Psoas muscle (tissue), 7 donors: ENCODE measurements at regions not wholly inside any gene's neighbourhood (a gene's known extent, or its start where the extent isn't known, plus 50 kb on each side); places are given as distances from the start of the nearest gene placed in this dataset.

Experiments
- ATAC-seq, 4 donors: fragments of 200-7000 bp; cut with Tn5 transposase; one replicate each; pipeline ENCODE4 v1.9.1; 2020; ENCODE audit warnings: moderate library complexity in 3 of 4, mild to moderate bottlenecking in 2 of 4
- DNase-seq, 2 donors: peaks; one replicate each; pipeline ENCODE4 v3.0.0-alpha.2; 2020
- H3K27ac ChIP-seq: fragments of 200-600 bp; one replicate; pipeline ENCODE4 v1.8.0; 2022
- H3K27me3 ChIP-seq, 3 donors: fragments of 200-600 bp in 1 of 3; one replicate each; pipeline versions ENCODE4 v1.6.1 to v1.8.0; 2013 to 2022; ENCODE audit warnings: low read length in 2 of 3, mild to moderate bottlenecking in 2 of 3, moderate library complexity in 1 of 3; ENCODE audit not compliant: insufficient read depth in 3 of 3
- H3K36me3 ChIP-seq, 2 donors: fragments of 200-600 bp in 1 of 2; one replicate each; pipeline versions ENCODE4 v1.6.1 to v1.8.0; 2013 to 2022; ENCODE audit warnings: low read depth in 1 of 2, mild to moderate bottlenecking in 1 of 2, moderate library complexity in 1 of 2; ENCODE audit not compliant: insufficient read depth in 1 of 2
- H3K4me1 ChIP-seq: fragments of 200-600 bp; one replicate; pipeline ENCODE4 v1.8.0; 2022
- H3K4me3 ChIP-seq: fragments of 200-600 bp; one replicate; pipeline ENCODE4 v1.8.0; 2022; ENCODE audit warnings: mild to moderate bottlenecking
- H3K9me3 ChIP-seq: fragments of 200-600 bp; one replicate; pipeline ENCODE4 v1.8.0; 2022
- CTCF ChIP-seq: fragments of 200-600 bp; IDR thresholded peaks from one replicate; pipeline ENCODE4 v1.8.0; 2022; ENCODE audit warnings: antibody characterized with exemption
- WGBS, 3 donors: extraction: QIAGEN DNeasy Blood & Tissue Kit; methylation state at CpG; one replicate each; pipeline versions ENCODE4 v1.1.6 to v1.1.7; 2013; 5-methylcytosine and 5-hydroxymethylcytosine counted together
- intact Hi-C, 2 donors: fragments of 100-400 bp; cut with DNase I; formaldehyde crosslinking; loops; one replicate each; pipeline versions ENCODE4 v1.11.0 to v1.14.2; 2022
- donor health status: healthy with polysubstance abuse.
- donor health status: DM: no; HTN: no; CAD: no; lungs with moderate emphysema.
- donor health status: Bipolar disorder and iron deficiency.
- donor health status: healthy.
- donor health status: DM: yes; HTN: yes; CAD: no.
- donor health status: DM: no; HTN: no; CAD: no.
- donor health status: DM: yes; HTN: yes; CAD: no.

GRCh38 chr2:39571111-39571731 lies 94.5 kb upstream of the TMEM178A start:
- H3K27me3 ChIP-seq, result no peaks in the 10 kb centered on the region
- no peak for TF ChIP-seq CTCF
- no peaks in the 10 kb centered on the region for H3K36me3 ChIP-seq
- WGBS, 3 donors, result 26 to 36% (median 27%) methylated on average over 6 of the region's 6 CpGs
- ATAC-seq (peak; percentile 89 to 96 (median 92)), DNase-seq (no peak)
- intact Hi-C loops, result loop anchor here in 1 of 2 donors (5.0 kb wide), 1 partner anchor 39 kb away; no protein-coding TSS in a partner anchor
- peaks cover 34% of the 10 kb centered on the region for H3K4me1 ChIP-seq
- peak overlapping the region; percentile 56 for H3K27ac ChIP-seq
- H3K4me3 ChIP-seq, result peak overlapping the region; percentile 35
- no peaks in the 10 kb centered on the region for H3K9me3 ChIP-seq

GRCh38 chr2:39573276-39573675 lies 92.4 kb upstream of the TMEM178A start:
- no peak for TF ChIP-seq CTCF
- Histone ChIP-seq H3K4me3 (no peak overlapping the region), H3K27ac (no peak overlapping the region), H3K27me3 (no peaks in the 10 kb centered on the region), H3K9me3 (no peaks in the 10 kb centered on the region), H3K36me3 (no peaks in the 10 kb centered on the region), H3K4me1 (peaks cover 24% of the 10 kb centered on the region)
- 97 to 100% (median 100%) methylated on average over 1 of the region's 1 CpG for WGBS, 3 donors
- DNase-seq (no peak), ATAC-seq (no peak)
- intact Hi-C loops, result loop anchor here in 1 of 2 donors (5.0 kb wide), 1 partner anchor 41 kb away; no protein-coding TSS in a partner anchor

GRCh38 chr2:39581866-39582265 lies 83.9 kb upstream of the TMEM178A start:
- ATAC-seq (no peak), DNase-seq (no peak)
- intact Hi-C loops, result no loop called here
- WGBS, 3 donors, result 89 to 91% (median 91%) methylated on average over 1 of the region's 1 CpG
- Histone ChIP-seq H3K9me3 (peaks cover 4% of the 10 kb centered on the region), H3K4me3 (no peak overlapping the region), H3K36me3 (no peaks in the 10 kb centered on the region), H3K4me1 (no peaks in the 10 kb centered on the region), H3K27me3 (no peaks in the 10 kb centered on the region), H3K27ac (no peak overlapping the region)
- TF ChIP-seq CTCF, result no peak

- no peak for ATAC-seq
- WGBS, 3 donors, result 78 to 89% (median 84%) methylated on average over 2 of the region's 2 CpGs
- H3K4me3 ChIP-seq, result no peak overlapping the region
These were observed 82.5 kb upstream of the TMEM178A start for GRCh38 chr2:39583213-39583612.

More at GRCh38 chr2:39583213-39583612, 82.5 kb upstream of the TMEM178A start:
- Histone ChIP-seq H3K9me3 (peaks cover 13% of the 10 kb centered on the region), H3K27me3 (no peaks in the 10 kb centered on the region), H3K4me1 (no peaks in the 10 kb centered on the region), H3K36me3 (no peaks in the 10 kb centered on the region), H3K27ac (no peak overlapping the region)
- intact Hi-C loops, result no loop called here
- no peak for TF ChIP-seq CTCF
- DNase-seq, result no peak
